MCF 10A (cell line): ENCODE measurements at regions not wholly inside any gene's neighbourhood (a gene's known extent, or its start where the extent isn't known, plus 50 kb on each side); places are given as distances from the start of the nearest gene placed in this dataset.

Experiments
- BruUV-seq: library from RNA; stranded (reverse); fragments of 400-500 nt; replicated peaks from 2 replicates; lab custom pipeline; 2021; lab: Mats Ljungman, UMichigan
- CTCF ChIA-PET: fragments of 300-600 bp; sonication (Branson Sonifier 250); formaldehyde crosslinking; extraction: SDS; loops from one replicate; lab custom pipeline; 2021; ENCODE audit warnings: antibody characterized with exemption, inconsistent platforms; lab: Yijun Ruan, JAX
- POLR2A ChIA-PET: fragments of 300-600, 350-650 bp; sonication (Branson Sonifier 250); formaldehyde crosslinking; extraction: SDS; loops from one replicate; lab custom pipeline; 2020; ENCODE audit warnings: antibody characterized with exemption, inconsistent platforms; lab: Yijun Ruan, JAX
- DNase-seq: peaks from one replicate; pipeline ENCODE4 v3.0.0-alpha.2; 2018; ENCODE audit not compliant: unreplicated experiment
- H3K27ac Mint-ChIP-seq: one replicate; pipeline ENCODE4 v1.8.0; 2022; ENCODE audit warnings: mild to moderate bottlenecking, low read depth, mixed read lengths; ENCODE audit not compliant: unreplicated experiment
- H3K27me3 Mint-ChIP-seq: one replicate; pipeline ENCODE4 v1.8.0; 2022; ENCODE audit warnings: mixed read lengths; ENCODE audit not compliant: insufficient read depth, unreplicated experiment
- H3K36me3 Mint-ChIP-seq: one replicate; pipeline ENCODE4 v1.8.0; 2022; ENCODE audit warnings: mild to moderate bottlenecking, moderate library complexity, mixed read lengths; ENCODE audit not compliant: insufficient read depth, unreplicated experiment
- H3K4me1 Mint-ChIP-seq: one replicate; pipeline ENCODE4 v1.8.0; 2022; ENCODE audit warnings: mixed read lengths; ENCODE audit not compliant: insufficient read depth, unreplicated experiment
- H3K4me3 Mint-ChIP-seq: one replicate; pipeline ENCODE4 v1.8.0; 2022; ENCODE audit warnings: mild to moderate bottlenecking, moderate library complexity, mixed read lengths; ENCODE audit not compliant: unreplicated experiment
- H3K9me3 Mint-ChIP-seq: one replicate; pipeline ENCODE4 v1.8.0; 2022; ENCODE audit warnings: mixed read lengths; ENCODE audit not compliant: unreplicated experiment
- intact Hi-C: fragments of 100-400 bp; cut with micrococcal nuclease; formaldehyde crosslinking; loops from 2 replicates; pipeline ENCODE4 v1.14.1; 2022
- TF ChIP-seq, protein P1 (sequence below): fragments of 200-600 bp; IDR thresholded peaks from one replicate; pipeline ENCODE4 v1.8.0; 2022; ENCODE audit warnings: antibody characterized with exemption, mild to moderate bottlenecking; ENCODE audit not compliant: unreplicated experiment

- no peak for DNase-seq
Measured at GRCh38 chr9:109640580-109641371, 139.2 kb upstream of the PALM2AKAP2 start.

GRCh38 chr9:109641372-109641659 is 138.7 kb upstream of the PALM2AKAP2 start:
- CTCF ChIA-PET: no interaction called here
- H3K27me3 Mint-ChIP-seq: peaks cover 11% of the 10 kb centered on the region
- POLR2A ChIA-PET: no interaction called here
- peaks cover 5% of the 10 kb centered on the region for H3K4me1 Mint-ChIP-seq
- no peak overlapping the region for H3K27ac Mint-ChIP-seq
- peaks cover 7% of the 10 kb centered on the region for H3K9me3 Mint-ChIP-seq
- intact Hi-C loops: no loop called here
- H3K36me3 Mint-ChIP-seq: no peaks in the 10 kb centered on the region
- TF ChIP-seq, protein P1, sequence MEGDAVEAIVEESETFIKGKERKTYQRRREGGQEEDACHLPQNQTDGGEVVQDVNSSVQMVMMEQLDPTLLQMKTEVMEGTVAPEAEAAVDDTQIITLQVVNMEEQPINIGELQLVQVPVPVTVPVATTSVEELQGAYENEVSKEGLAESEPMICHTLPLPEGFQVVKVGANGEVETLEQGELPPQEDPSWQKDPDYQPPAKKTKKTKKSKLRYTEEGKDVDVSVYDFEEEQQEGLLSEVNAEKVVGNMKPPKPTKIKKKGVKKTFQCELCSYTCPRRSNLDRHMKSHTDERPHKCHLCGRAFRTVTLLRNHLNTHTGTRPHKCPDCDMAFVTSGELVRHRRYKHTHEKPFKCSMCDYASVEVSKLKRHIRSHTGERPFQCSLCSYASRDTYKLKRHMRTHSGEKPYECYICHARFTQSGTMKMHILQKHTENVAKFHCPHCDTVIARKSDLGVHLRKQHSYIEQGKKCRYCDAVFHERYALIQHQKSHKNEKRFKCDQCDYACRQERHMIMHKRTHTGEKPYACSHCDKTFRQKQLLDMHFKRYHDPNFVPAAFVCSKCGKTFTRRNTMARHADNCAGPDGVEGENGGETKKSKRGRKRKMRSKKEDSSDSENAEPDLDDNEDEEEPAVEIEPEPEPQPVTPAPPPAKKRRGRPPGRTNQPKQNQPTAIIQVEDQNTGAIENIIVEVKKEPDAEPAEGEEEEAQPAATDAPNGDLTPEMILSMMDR: no peak
- no peak for DNase-seq
- H3K4me3 Mint-ChIP-seq: no peak overlapping the region
- BruUV-seq: no TSS peak

More at GRCh38 chr9:109640580-109641371, 139.2 kb upstream of the PALM2AKAP2 start:
- Mint-ChIP-seq H3K36me3 (no peaks in the 10 kb centered on the region), H3K9me3 (peaks cover 7% of the 10 kb centered on the region), H3K4me3 (peak overlapping the region; percentile 70), H3K27ac (no peak overlapping the region), H3K27me3 (peaks cover 11% of the 10 kb centered on the region), H3K4me1 (peaks cover 5% of the 10 kb centered on the region)
- ChIA-PET POLR2A (interaction anchor here (0.6 to 1.5 kb wide), 5 partner anchors 11 to 1129 kb away, joined by 3 to 4 read pairs (median 3); no protein-coding TSS in a partner anchor), CTCF (interaction anchor here (0.6 to 1.5 kb wide), 4 partner anchors 32 to 182 kb away, joined by 3 to 8 read pairs (median 3); no protein-coding TSS in a partner anchor)
- TF ChIP-seq, protein P1: no peak
- intact Hi-C loops: no loop called here
- no TSS peak for BruUV-seq

- no TSS peak for BruUV-seq
- Mint-ChIP-seq H3K27ac (no peak overlapping the region), H3K4me3 (no peak overlapping the region), H3K36me3 (no peaks in the 10 kb centered on the region), H3K4me1 (peaks cover 6% of the 10 kb centered on the region), H3K27me3 (no peaks in the 10 kb centered on the region), H3K9me3 (peaks cover 8% of the 10 kb centered on the region)
- ChIA-PET CTCF (interaction anchor here (0.6 to 0.9 kb wide), 3 partner anchors 68 to 360 kb away, joined by 3 to 4 read pairs (median 3); no protein-coding TSS in a partner anchor), POLR2A (interaction anchor here (0.6 to 0.9 kb wide), 3 partner anchors 12 to 195 kb away, joined by 3 read pairs; no protein-coding TSS in a partner anchor)
- intact Hi-C loops: loop anchor here (5.0 kb wide), 2 partner anchors 130 to 185 kb away; partner anchors contain the start of gene PALM2AKAP2
- peak; percentile 69 for DNase-seq
- TF ChIP-seq, protein P1: no peak
Measured at GRCh38 chr9:109652112-109652511, 127.9 kb upstream of the PALM2AKAP2 start.

DNA sequence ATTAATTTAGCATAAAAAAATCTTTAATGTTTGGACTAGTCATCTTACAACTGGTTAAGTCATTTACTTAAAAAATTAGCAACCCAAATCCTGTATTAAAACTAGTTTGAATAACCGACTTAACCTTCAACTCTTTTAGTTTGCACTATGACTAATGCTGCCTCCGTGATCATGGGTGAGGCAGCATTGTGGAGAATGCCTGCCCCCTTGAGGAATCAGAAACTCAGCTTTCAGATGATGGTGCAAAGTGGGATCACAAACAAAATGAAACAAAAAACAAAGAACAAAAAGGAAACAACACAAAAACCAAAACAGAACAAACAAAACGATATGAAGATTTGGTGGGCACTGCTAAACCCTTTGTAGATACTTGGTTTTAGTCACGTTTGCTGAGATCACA is 127.0 kb upstream of the PALM2AKAP2 start:
- BruUV-seq: no TSS peak
- no peak overlapping the region for H3K4me3 Mint-ChIP-seq
- DNase-seq: peak; percentile 63
- ChIA-PET CTCF (interaction anchor here (0.6 to 1.8 kb wide), 4 partner anchors 11 to 214 kb away, joined by 3 to 6 read pairs (median 4); no protein-coding TSS in a partner anchor), POLR2A (interaction anchor here (1.0 kb wide), 1 partner anchor 65 kb away, joined by 3 read pairs; no protein-coding TSS in a partner anchor)
- H3K27ac Mint-ChIP-seq: no peak overlapping the region
- peaks cover 6% of the 10 kb centered on the region for H3K4me1 Mint-ChIP-seq
- intact Hi-C loops: loop anchor here (1.0 to 5.0 kb wide), 4 partner anchors 79 to 186 kb away; partner anchors contain the start of gene PALM2AKAP2
- H3K27me3 Mint-ChIP-seq: no peaks in the 10 kb centered on the region
- peaks cover 7% of the 10 kb centered on the region for H3K9me3 Mint-ChIP-seq
- TF ChIP-seq, protein P1: peak; percentile 36
- H3K36me3 Mint-ChIP-seq: no peaks in the 10 kb centered on the region
